ENCODE measurements at regions not wholly inside any gene's neighbourhood (a gene's known extent, or its start where the extent isn't known, plus 50 kb on each side); places are given as distances from the start of the nearest gene placed in this dataset.

GRCh38 chr3:177597311-177598096 is 400.2 kb upstream of the TBL1XR1 start:
- no peak for DNase-seq (ENCODE audit: low read depth, low spot score)

GRCh38 chr3:177598097-177598833 is 401.0 kb upstream of the TBL1XR1 start:
- DNase-seq (ENCODE audit: low read depth, low spot score): no peak

- no peak for DNase-seq (ENCODE audit: low read depth, low spot score)
These were observed 402.0 kb upstream of the TBL1XR1 start for GRCh38 chr3:177599326-177599725.

- DNase-seq (ENCODE audit: low read depth, low spot score): no peak
These were observed 402.6 kb upstream of the TBL1XR1 start for GRCh38 chr3:177599837-177600236.

- DNase-seq (ENCODE audit: low read depth, low spot score): no peak
These were observed 403.1 kb upstream of the TBL1XR1 start for GRCh38 chr3:177600411-177600810.

GRCh38 chr3:177601152-177601551 is 403.9 kb upstream of the TBL1XR1 start:
- no peak for DNase-seq (ENCODE audit: low read depth, low spot score)

- no peak for DNase-seq (ENCODE audit: low read depth, low spot score)
These were observed 405.4 kb upstream of the TBL1XR1 start for GRCh38 chr3:177602601-177603147.

- DNase-seq (ENCODE audit: low read depth, low spot score): no peak
These were observed 405.9 kb upstream of the TBL1XR1 start for GRCh38 chr3:177603148-177603603.

GRCh38 chr3:177604181-177604580 is 406.9 kb upstream of the TBL1XR1 start:
- DNase-seq (ENCODE audit: low read depth, low spot score): no peak

GRCh38 chr3:177606891-177607290 is 409.6 kb upstream of the TBL1XR1 start:
- no peak for DNase-seq (ENCODE audit: low read depth, low spot score)

- DNase-seq (ENCODE audit: low read depth, low spot score): no peak
These were observed 410.3 kb upstream of the TBL1XR1 start for GRCh38 chr3:177607589-177607988.

- no peak for DNase-seq (ENCODE audit: low read depth, low spot score)
These were observed 411.2 kb upstream of the TBL1XR1 start for GRCh38 chr3:177608443-177608842.

- DNase-seq (ENCODE audit: low read depth, low spot score): no peak
These were observed 412.3 kb upstream of the TBL1XR1 start for GRCh38 chr3:177609613-177610012.

GRCh38 chr3:177610262-177610661 is 413.0 kb upstream of the TBL1XR1 start:
- DNase-seq (ENCODE audit: low read depth, low spot score): no peak

GRCh38 chr3:177610686-177611633 is 413.7 kb upstream of the TBL1XR1 start:
- no peak for DNase-seq (ENCODE audit: low read depth, low spot score)

- no peak for DNase-seq (ENCODE audit: low read depth, low spot score)
These were observed 414.6 kb upstream of the TBL1XR1 start for GRCh38 chr3:177611752-177612334.

GRCh38 chr3:177613901-177614300 is 416.6 kb upstream of the TBL1XR1 start:
- no peak for DNase-seq (ENCODE audit: low read depth, low spot score)

- DNase-seq (ENCODE audit: low read depth, low spot score): peak; percentile 95
These were observed 417.7 kb upstream of the TBL1XR1 start for GRCh38 chr3:177615015-177615414.

GRCh38 chr3:177618873-177619733 is 421.8 kb upstream of the TBL1XR1 start:
- DNase-seq (ENCODE audit: low read depth, low spot score): peak; percentile 59

GRCh38 chr3:177620073-177620472 is 422.8 kb upstream of the TBL1XR1 start:
- no peak for DNase-seq (ENCODE audit: low read depth, low spot score)

All from smooth muscle cell of the brain vasculature (primary cell).